NCI-H2196 (cell line): ENCODE measurements at regions not wholly inside any gene's neighbourhood (a gene's known extent, or its start where the extent isn't known, plus 50 kb on each side); places are given as distances from the start of the nearest gene placed in this dataset.
"Not testable (repeated sequence)": the region's sequence is repeated elsewhere in the genome, so short reads cannot be mapped to it uniquely, and the experiment has no call there.

Source experiments
- DNase-seq: peaks from one replicate; lab custom pipeline; 2025; ENCODE audit not compliant: unreplicated experiment; lab: John Stamatoyannopoulos, UW

GRCh38 chr11:127994736-127995135, 592.6 kb downstream of the ETS1 start:
- no peak for DNase-seq

- DNase-seq = no peak
Observed at GRCh38 chr11:127993788-127994187, 593.6 kb downstream of the ETS1 start.

GRCh38 chr11:127993281-127993680, 594.1 kb downstream of the ETS1 start:
- no peak for DNase-seq

- no peak for DNase-seq
Observed at GRCh38 chr11:127986073-127986472, 601.3 kb downstream of the ETS1 start.

- no peak for DNase-seq
Observed at GRCh38 chr11:127972816-127973215, 614.5 kb downstream of the ETS1 start.

GRCh38 chr11:127971448-127971847, 615.9 kb downstream of the ETS1 start:
- no peak for DNase-seq

- DNase-seq = no peak
Observed at GRCh38 chr11:127966821-127967220, 620.5 kb downstream of the ETS1 start.

- DNase-seq = no peak
Observed at GRCh38 chr11:127965939-127966668, 621.3 kb downstream of the ETS1 start.

- no peak for DNase-seq
Observed at GRCh38 chr11:127962416-127962815, 624.9 kb downstream of the ETS1 start.

GRCh38 chr11:127950162-127950561, 637.2 kb downstream of the ETS1 start:
- DNase-seq = no peak

- DNase-seq = no peak
Observed at GRCh38 chr11:127943763-127944162, 643.6 kb downstream of the ETS1 start.

- no peak for DNase-seq
Observed at GRCh38 chr11:127943152-127943551, 644.2 kb downstream of the ETS1 start.

- DNase-seq = not testable (repeated sequence)
Observed at GRCh38 chr11:127941554-127941953, 645.8 kb downstream of the ETS1 start.

- no peak for DNase-seq
Observed at GRCh38 chr11:127939000-127939399, 648.4 kb downstream of the ETS1 start.

GRCh38 chr11:127935081-127935480, 652.3 kb downstream of the ETS1 start:
- DNase-seq = no peak

- DNase-seq = not testable (repeated sequence)
Observed at GRCh38 chr11:127933961-127934360, 653.4 kb downstream of the ETS1 start.

- no peak for DNase-seq
Observed at GRCh38 chr11:127931803-127932202, 655.6 kb downstream of the ETS1 start.

- no peak for DNase-seq
Observed at GRCh38 chr11:127926721-127927120, 660.6 kb downstream of the ETS1 start.

- no peak for DNase-seq
Observed at GRCh38 chr11:127925475-127925874, 661.9 kb downstream of the ETS1 start.

GRCh38 chr11:127919206-127920000, 668.0 kb downstream of the ETS1 start:
- DNase-seq = no peak

GRCh38 chr11:127902382-127902781, 685.0 kb downstream of the ETS1 start:
- DNase-seq = no peak
